ENCODE measurements at regions not wholly inside any gene's neighbourhood (a gene's known extent, or its start where the extent isn't known, plus 50 kb on each side); places are given as distances from the start of the nearest gene placed in this dataset.

GRCh38 chr6:138593909-138594757 lies 94.8 kb upstream of the NHSL1 start:
- H3K27me3 ChIP-seq (ENCODE audit: control insufficient read depth, insufficient read depth, low read length): no peaks in the 10 kb centered on the region
- 66% methylated on average over 3 of the region's 9 CpGs for WGBS (ENCODE audit: insufficient coverage, low lambda C conversion rate)

GRCh38 chr6:138594758-138595140 lies 95.5 kb upstream of the NHSL1 start:
- H3K4me1 ChIP-seq (ENCODE audit: control insufficient read depth, insufficient read depth, low read length): peaks cover 12% of the 10 kb centered on the region
- DNase-seq: no peak
- no peaks in the 10 kb centered on the region for H3K9me3 ChIP-seq (ENCODE audit: control insufficient read depth, low read depth, low read length)
- no peaks in the 10 kb centered on the region for H3K27me3 ChIP-seq (ENCODE audit: control insufficient read depth, insufficient read depth, low read length)
- no peaks in the 10 kb centered on the region for H3K36me3 ChIP-seq (ENCODE audit: control insufficient read depth, insufficient read depth, low read length)
- no peak overlapping the region for H3K4me3 ChIP-seq (ENCODE audit: low read length)
- WGBS (ENCODE audit: insufficient coverage, low lambda C conversion rate): no CpG with 5 or more reads among the region's 4 CpGs
- no peak overlapping the region for H3K27ac ChIP-seq (ENCODE audit: low read length)

More at GRCh38 chr6:138593909-138594757, 94.8 kb upstream of the NHSL1 start:
- DNase-seq: no peak
- H3K36me3 ChIP-seq (ENCODE audit: control insufficient read depth, insufficient read depth, low read length): no peaks in the 10 kb centered on the region
- peaks cover 12% of the 10 kb centered on the region for H3K4me1 ChIP-seq (ENCODE audit: control insufficient read depth, insufficient read depth, low read length)
- no peaks in the 10 kb centered on the region for H3K9me3 ChIP-seq (ENCODE audit: control insufficient read depth, low read depth, low read length)
- H3K27ac ChIP-seq (ENCODE audit: low read length): peak overlapping the region; percentile 55
- no peak overlapping the region for H3K4me3 ChIP-seq (ENCODE audit: low read length)

- 100% methylated on average over 1 of the region's 5 CpGs for WGBS (ENCODE audit: insufficient coverage, low lambda C conversion rate)
- no peak for DNase-seq
These were observed 96.8 kb upstream of the NHSL1 start for GRCh38 chr6:138596126-138596525.

GRCh38 chr6:138596591-138596990 lies 97.3 kb upstream of the NHSL1 start:
- no peak overlapping the region for H3K27ac ChIP-seq (ENCODE audit: low read length)
- H3K4me3 ChIP-seq (ENCODE audit: low read length): no peak overlapping the region
- H3K36me3 ChIP-seq (ENCODE audit: control insufficient read depth, insufficient read depth, low read length): no peaks in the 10 kb centered on the region
- peaks cover 12% of the 10 kb centered on the region for H3K4me1 ChIP-seq (ENCODE audit: control insufficient read depth, insufficient read depth, low read length)
- no peak for DNase-seq
- WGBS (ENCODE audit: insufficient coverage, low lambda C conversion rate): 100% methylated on average over 3 of the region's 11 CpGs
- H3K9me3 ChIP-seq (ENCODE audit: control insufficient read depth, low read depth, low read length): no peaks in the 10 kb centered on the region
- H3K27me3 ChIP-seq (ENCODE audit: control insufficient read depth, insufficient read depth, low read length): no peaks in the 10 kb centered on the region

More at GRCh38 chr6:138596126-138596525, 96.8 kb upstream of the NHSL1 start:
- H3K27ac ChIP-seq (ENCODE audit: low read length): no peak overlapping the region
- H3K9me3 ChIP-seq (ENCODE audit: control insufficient read depth, low read depth, low read length): no peaks in the 10 kb centered on the region
- no peaks in the 10 kb centered on the region for H3K27me3 ChIP-seq (ENCODE audit: control insufficient read depth, insufficient read depth, low read length)
- peaks cover 12% of the 10 kb centered on the region for H3K4me1 ChIP-seq (ENCODE audit: control insufficient read depth, insufficient read depth, low read length)
- no peak overlapping the region for H3K4me3 ChIP-seq (ENCODE audit: low read length)
- no peaks in the 10 kb centered on the region for H3K36me3 ChIP-seq (ENCODE audit: control insufficient read depth, insufficient read depth, low read length)

- no CpG with 5 or more reads among the region's 7 CpGs for WGBS (ENCODE audit: insufficient coverage, low lambda C conversion rate)
- Histone ChIP-seq H3K36me3 (ENCODE audit: control insufficient read depth, insufficient read depth, low read length) (no peaks in the 10 kb centered on the region), H3K27me3 (ENCODE audit: control insufficient read depth, insufficient read depth, low read length) (no peaks in the 10 kb centered on the region), H3K4me1 (ENCODE audit: control insufficient read depth, insufficient read depth, low read length) (peaks cover 12% of the 10 kb centered on the region), H3K4me3 (ENCODE audit: low read length) (no peak overlapping the region), H3K9me3 (ENCODE audit: control insufficient read depth, low read depth, low read length) (no peaks in the 10 kb centered on the region), H3K27ac (ENCODE audit: low read length) (no peak overlapping the region)
- no peak for DNase-seq
These were observed 98.0 kb upstream of the NHSL1 start for GRCh38 chr6:138597336-138597735.

- no peaks in the 10 kb centered on the region for H3K36me3 ChIP-seq (ENCODE audit: control insufficient read depth, insufficient read depth, low read length)
- H3K27me3 ChIP-seq (ENCODE audit: control insufficient read depth, insufficient read depth, low read length): no peaks in the 10 kb centered on the region
- no peaks in the 10 kb centered on the region for H3K9me3 ChIP-seq (ENCODE audit: control insufficient read depth, low read depth, low read length)
- DNase-seq: no peak
- H3K4me1 ChIP-seq (ENCODE audit: control insufficient read depth, insufficient read depth, low read length): peaks cover 6% of the 10 kb centered on the region
- H3K4me3 ChIP-seq (ENCODE audit: low read length): no peak overlapping the region
- 100% methylated on average over 2 of the region's 3 CpGs for WGBS (ENCODE audit: insufficient coverage, low lambda C conversion rate)
- H3K27ac ChIP-seq (ENCODE audit: low read length): no peak overlapping the region
These were observed 99.4 kb upstream of the NHSL1 start for GRCh38 chr6:138598562-138599173.

- Histone ChIP-seq H3K36me3 (ENCODE audit: control insufficient read depth, insufficient read depth, low read length) (no peaks in the 10 kb centered on the region), H3K27me3 (ENCODE audit: control insufficient read depth, insufficient read depth, low read length) (no peaks in the 10 kb centered on the region), H3K27ac (ENCODE audit: low read length) (no peak overlapping the region), H3K4me1 (ENCODE audit: control insufficient read depth, insufficient read depth, low read length) (no peaks in the 10 kb centered on the region), H3K4me3 (ENCODE audit: low read length) (no peak overlapping the region), H3K9me3 (ENCODE audit: control insufficient read depth, low read depth, low read length) (no peaks in the 10 kb centered on the region)
- no peak for DNase-seq
These were observed 101.0 kb upstream of the NHSL1 start for GRCh38 chr6:138600261-138600660.

GRCh38 chr6:138600726-138601125 lies 101.4 kb upstream of the NHSL1 start:
- no peak for DNase-seq
- no peak overlapping the region for H3K4me3 ChIP-seq (ENCODE audit: low read length)

GRCh38 chr6:138601128-138601527 lies 101.8 kb upstream of the NHSL1 start:
- DNase-seq: no peak
- H3K36me3 ChIP-seq (ENCODE audit: control insufficient read depth, insufficient read depth, low read length): no peaks in the 10 kb centered on the region
- H3K4me3 ChIP-seq (ENCODE audit: low read length): no peak overlapping the region
- no peaks in the 10 kb centered on the region for H3K4me1 ChIP-seq (ENCODE audit: control insufficient read depth, insufficient read depth, low read length)
- H3K9me3 ChIP-seq (ENCODE audit: control insufficient read depth, low read depth, low read length): no peaks in the 10 kb centered on the region
- H3K27me3 ChIP-seq (ENCODE audit: control insufficient read depth, insufficient read depth, low read length): no peaks in the 10 kb centered on the region
- no peak overlapping the region for H3K27ac ChIP-seq (ENCODE audit: low read length)

More at GRCh38 chr6:138600726-138601125, 101.4 kb upstream of the NHSL1 start:
- no peaks in the 10 kb centered on the region for H3K27me3 ChIP-seq (ENCODE audit: control insufficient read depth, insufficient read depth, low read length)
- no peaks in the 10 kb centered on the region for H3K9me3 ChIP-seq (ENCODE audit: control insufficient read depth, low read depth, low read length)
- H3K4me1 ChIP-seq (ENCODE audit: control insufficient read depth, insufficient read depth, low read length): no peaks in the 10 kb centered on the region
- H3K27ac ChIP-seq (ENCODE audit: low read length): no peak overlapping the region
- H3K36me3 ChIP-seq (ENCODE audit: control insufficient read depth, insufficient read depth, low read length): no peaks in the 10 kb centered on the region

GRCh38 chr6:138605958-138606357 lies 106.7 kb upstream of the NHSL1 start:
- H3K4me3 ChIP-seq (ENCODE audit: low read length): no peak overlapping the region
- H3K27me3 ChIP-seq (ENCODE audit: control insufficient read depth, insufficient read depth, low read length): no peaks in the 10 kb centered on the region
- no peaks in the 10 kb centered on the region for H3K36me3 ChIP-seq (ENCODE audit: control insufficient read depth, insufficient read depth, low read length)
- no peak overlapping the region for H3K27ac ChIP-seq (ENCODE audit: low read length)
- peaks cover 2% of the 10 kb centered on the region for H3K4me1 ChIP-seq (ENCODE audit: control insufficient read depth, insufficient read depth, low read length)
- no peaks in the 10 kb centered on the region for H3K9me3 ChIP-seq (ENCODE audit: control insufficient read depth, low read depth, low read length)
- no peak for DNase-seq
- WGBS (ENCODE audit: insufficient coverage, low lambda C conversion rate): no CpG with 5 or more reads among the region's 1 CpG

All from large intestine (tissue), 3 donors.